ENCODE measurements at regions not wholly inside any gene's neighbourhood (a gene's known extent, or its start where the extent isn't known, plus 50 kb on each side); places are given as distances from the start of the nearest gene placed in this dataset.
"Not testable (repeated sequence)": the region's sequence is repeated elsewhere in the genome, so short reads cannot be mapped to it uniquely, and the experiment has no call there.

GRCh38 chr10:33473688-33474087, 139.2 kb upstream of the NRP1 start:
- no peak for ATAC-seq
- H3K36me3 ChIP-seq = no peaks in the 10 kb centered on the region
- H3K27me3 ChIP-seq = no peaks in the 10 kb centered on the region
- WGBS, 2 donors (ENCODE audit: low coverage in 1 of 2) = 90 to 92% methylated on average over 3 of the region's 3 CpGs
- no peaks in the 10 kb centered on the region for H3K9me3 ChIP-seq
- H3K4me3 ChIP-seq = no peak overlapping the region
- no peak for TF ChIP-seq EP300 (IDR thresholded peaks at IDR 0.05)
- no peaks in the 10 kb centered on the region for H3K4me1 ChIP-seq
- no peak overlapping the region for H3K27ac ChIP-seq

- not testable (repeated sequence) for H3K4me3 ChIP-seq, H3K4me1 ChIP-seq, H3K27ac ChIP-seq, H3K27me3 ChIP-seq, ATAC-seq, H3K36me3 ChIP-seq, H3K9me3 ChIP-seq
- WGBS, 2 donors (ENCODE audit: low coverage in 1 of 2) = no CpG with 5 or more reads among the region's 28 CpGs
Measured at GRCh38 chr10:33468006-33468405, 133.5 kb upstream of the NRP1 start.

GRCh38 chr10:33465747-33466146, 131.3 kb upstream of the NRP1 start:
- H3K9me3 ChIP-seq = no peaks in the 10 kb centered on the region
- TF ChIP-seq CTCF (IDR thresholded peaks at IDR 0.05) (no peak), EP300 (IDR thresholded peaks at IDR 0.05) (no peak), POLR2AphosphoS5 (IDR thresholded peaks at IDR 0.05) (no peak), POLR2A (IDR thresholded peaks at IDR 0.05) (no peak)
- peaks cover 0 to 6% (median 3%) of the 10 kb centered on the region in 3 donors for H3K4me1 ChIP-seq
- H3K27me3 ChIP-seq = no peaks in the 10 kb centered on the region
- H3K36me3 ChIP-seq = no peaks in the 10 kb centered on the region
- no peak overlapping the region for H3K27ac ChIP-seq
- ATAC-seq = peak; percentile 65
- H3K4me3 ChIP-seq = no peak overlapping the region

- peaks cover 3 to 20% (median 5%) of the 10 kb centered on the region in 3 donors for H3K4me1 ChIP-seq
- no peaks in the 10 kb centered on the region for H3K27me3 ChIP-seq
- no peaks in the 10 kb centered on the region for H3K9me3 ChIP-seq
- H3K36me3 ChIP-seq = no peaks in the 10 kb centered on the region
- no peak for ATAC-seq
- no peak overlapping the region for H3K4me3 ChIP-seq
- no peak for TF ChIP-seq POLR2AphosphoS5 (IDR thresholded peaks at IDR 0.05)
- no peak for TF ChIP-seq POLR2A (IDR thresholded peaks at IDR 0.05)
- TF ChIP-seq EP300 (IDR thresholded peaks at IDR 0.05) = no peak
- TF ChIP-seq CTCF (IDR thresholded peaks at IDR 0.05) = no peak
- no peak overlapping the region for H3K27ac ChIP-seq
- WGBS, 2 donors (ENCODE audit: low coverage in 1 of 2) = 60 to 83% methylated on average over 4 of the region's 4 CpGs
Measured at GRCh38 chr10:33463011-33463410, 128.5 kb upstream of the NRP1 start.

- no peak overlapping the region for H3K4me3 ChIP-seq
- peaks cover 3 to 20% (median 5%) of the 10 kb centered on the region in 3 donors for H3K4me1 ChIP-seq
- H3K36me3 ChIP-seq = no peaks in the 10 kb centered on the region
- no peaks in the 10 kb centered on the region for H3K9me3 ChIP-seq
- no peaks in the 10 kb centered on the region for H3K27me3 ChIP-seq
- H3K27ac ChIP-seq = no peak overlapping the region
- 20 to 27% methylated on average over 1 to 2 of the region's 2 CpGs for WGBS, 2 donors (ENCODE audit: low coverage in 1 of 2)
- ATAC-seq = no peak
- TF ChIP-seq EP300 (IDR thresholded peaks at IDR 0.05) (no peak), POLR2A (IDR thresholded peaks at IDR 0.05) (no peak), POLR2AphosphoS5 (IDR thresholded peaks at IDR 0.05) (no peak), CTCF (IDR thresholded peaks at IDR 0.05) (no peak)
Measured at GRCh38 chr10:33461295-33461640, 126.8 kb upstream of the NRP1 start.

- Histone ChIP-seq H3K9me3 (no peaks in the 10 kb centered on the region), H3K27ac (peak overlapping the region in 2 of 4 donors; percentile 26 to 32), H3K36me3 (no peaks in the 10 kb centered on the region), H3K4me1 (peaks cover 3 to 20% (median 5%) of the 10 kb centered on the region in 3 donors), H3K4me3 (no peak overlapping the region), H3K27me3 (no peaks in the 10 kb centered on the region)
- peak; percentile 69 for ATAC-seq
- WGBS, 2 donors (ENCODE audit: low coverage in 1 of 2) = 36 to 38% methylated on average over 5 of the region's 5 CpGs
- TF ChIP-seq POLR2A (IDR thresholded peaks at IDR 0.05) (no peak), POLR2AphosphoS5 (IDR thresholded peaks at IDR 0.05) (peak; percentile 11)
Measured at GRCh38 chr10:33460505-33461294, 126.2 kb upstream of the NRP1 start.
